SU-DHL-6 (cell line): ENCODE measurements at regions not wholly inside any gene's neighbourhood (a gene's known extent, or its start where the extent isn't known, plus 50 kb on each side); places are given as distances from the start of the nearest gene placed in this dataset.

ENCODE experiments used
- CTCF ChIP-seq: fragments of 200-600 bp; sonication (generic); IDR thresholded peaks from one replicate; pipeline ENCODE4 v1.5.1; 2017; ENCODE audit warnings: antibody characterized with exemption, mild to moderate bottlenecking, low read length, moderate library complexity; ENCODE audit not compliant: insufficient read depth, poor library complexity, severe bottlenecking
- EZH2phosphoT487 ChIP-seq: fragments of 200-600 bp; sonication (generic), shearing (Covaris generic); conservative IDR thresholded peaks from 2 replicates; pipeline ENCODE4 v1.6.1; 2018; ENCODE audit warnings: mild to moderate bottlenecking, antibody characterized with exemption, low read length, moderate library complexity, mixed read lengths

GRCh38 chr4:64893205-64893604, 484.0 kb upstream of the TECRL start:
- TF ChIP-seq CTCF (no peak), EZH2phosphoT487 (no peak)
